ENCODE measurements at regions not wholly inside any gene's neighbourhood (a gene's known extent, or its start where the extent isn't known, plus 50 kb on each side); places are given as distances from the start of the nearest gene placed in this dataset.

GRCh38 chr5:61991430-61991829, 314.6 kb upstream of the KIF2A start:
- Histone ChIP-seq H3K27ac (no peak overlapping the region), H3K9me3 (no peaks in the 10 kb centered on the region), H3K27me3 (no peaks in the 10 kb centered on the region), H3K4me1 (ENCODE audit: control insufficient read depth in 1 of 2, insufficient read depth in 1 of 2, low read depth in 1 of 2, low read length in 1 of 2) (no peaks in the 10 kb centered on the region), H3K4me3 (ENCODE audit: low read depth in 1 of 2, low read length in 1 of 2) (no peak overlapping the region), H3K36me3 (no peaks in the 10 kb centered on the region)
- TF ChIP-seq CTCF (IDR thresholded peaks at IDR 0.05) = no peak

GRCh38 chr5:61991866-61992265, 314.1 kb upstream of the KIF2A start:
- TF ChIP-seq CTCF (IDR thresholded peaks at IDR 0.05) = no peak
- no peaks in the 10 kb centered on the region for H3K27me3 ChIP-seq
- H3K36me3 ChIP-seq = no peaks in the 10 kb centered on the region
- no peaks in the 10 kb centered on the region for H3K4me1 ChIP-seq (ENCODE audit: control insufficient read depth in 1 of 2, insufficient read depth in 1 of 2, low read depth in 1 of 2, low read length in 1 of 2)
- H3K27ac ChIP-seq = no peak overlapping the region
- no peak overlapping the region for H3K4me3 ChIP-seq (ENCODE audit: low read depth in 1 of 2, low read length in 1 of 2)
- no peaks in the 10 kb centered on the region for H3K9me3 ChIP-seq

- Histone ChIP-seq H3K27me3 (no peaks in the 10 kb centered on the region), H3K9me3 (no peaks in the 10 kb centered on the region), H3K36me3 (no peaks in the 10 kb centered on the region), H3K4me1 (ENCODE audit: control insufficient read depth in 1 of 2, insufficient read depth in 1 of 2, low read depth in 1 of 2, low read length in 1 of 2) (no peaks in the 10 kb centered on the region), H3K4me3 (ENCODE audit: low read depth in 1 of 2, low read length in 1 of 2) (no peak overlapping the region), H3K27ac (no peak overlapping the region)
- TF ChIP-seq CTCF (IDR thresholded peaks at IDR 0.05) = no peak
These were observed 312.6 kb upstream of the KIF2A start for GRCh38 chr5:61993295-61993927.

GRCh38 chr5:61994171-61994570, 311.8 kb upstream of the KIF2A start:
- TF ChIP-seq CTCF (IDR thresholded peaks at IDR 0.05) = no peak
- Histone ChIP-seq H3K9me3 (no peaks in the 10 kb centered on the region), H3K4me3 (ENCODE audit: low read depth in 1 of 2, low read length in 1 of 2) (no peak overlapping the region), H3K27ac (no peak overlapping the region), H3K36me3 (no peaks in the 10 kb centered on the region), H3K4me1 (ENCODE audit: control insufficient read depth in 1 of 2, insufficient read depth in 1 of 2, low read depth in 1 of 2, low read length in 1 of 2) (no peaks in the 10 kb centered on the region), H3K27me3 (no peaks in the 10 kb centered on the region)

- no peaks in the 10 kb centered on the region for H3K4me1 ChIP-seq (ENCODE audit: control insufficient read depth in 1 of 2, insufficient read depth in 1 of 2, low read depth in 1 of 2, low read length in 1 of 2)
- TF ChIP-seq CTCF (IDR thresholded peaks at IDR 0.05) = no peak
- H3K36me3 ChIP-seq = no peaks in the 10 kb centered on the region
- H3K9me3 ChIP-seq = no peaks in the 10 kb centered on the region
- H3K4me3 ChIP-seq (ENCODE audit: low read depth in 1 of 2, low read length in 1 of 2) = no peak overlapping the region
- no peaks in the 10 kb centered on the region for H3K27me3 ChIP-seq
- no peak overlapping the region for H3K27ac ChIP-seq
These were observed 310.5 kb upstream of the KIF2A start for GRCh38 chr5:61995486-61995885.

- H3K4me3 ChIP-seq (ENCODE audit: low read depth in 1 of 2, low read length in 1 of 2) = no peak overlapping the region
- no peaks in the 10 kb centered on the region for H3K36me3 ChIP-seq
- H3K4me1 ChIP-seq (ENCODE audit: control insufficient read depth in 1 of 2, insufficient read depth in 1 of 2, low read depth in 1 of 2, low read length in 1 of 2) = no peaks in the 10 kb centered on the region
- H3K27ac ChIP-seq = no peak overlapping the region
- H3K27me3 ChIP-seq = no peaks in the 10 kb centered on the region
- H3K9me3 ChIP-seq = no peaks in the 10 kb centered on the region
- no peak for TF ChIP-seq CTCF (IDR thresholded peaks at IDR 0.05)
These were observed 306.6 kb upstream of the KIF2A start for GRCh38 chr5:61999371-61999770.

Data from neutrophil (primary cell).